Suppressor macrophage (primary cell): ENCODE measurements at regions not wholly inside any gene's neighbourhood (a gene's known extent, or its start where the extent isn't known, plus 50 kb on each side); places are given as distances from the start of the nearest gene placed in this dataset.
A peak's percentile ranks its signal among the peaks of the same experiment; 100 is the strongest.

Experiments used
- DNase-seq, 4 experiments: peaks; one replicate each; pipeline ENCODE4 v3.0.0-alpha.2; 2020 to 2022

DNA sequence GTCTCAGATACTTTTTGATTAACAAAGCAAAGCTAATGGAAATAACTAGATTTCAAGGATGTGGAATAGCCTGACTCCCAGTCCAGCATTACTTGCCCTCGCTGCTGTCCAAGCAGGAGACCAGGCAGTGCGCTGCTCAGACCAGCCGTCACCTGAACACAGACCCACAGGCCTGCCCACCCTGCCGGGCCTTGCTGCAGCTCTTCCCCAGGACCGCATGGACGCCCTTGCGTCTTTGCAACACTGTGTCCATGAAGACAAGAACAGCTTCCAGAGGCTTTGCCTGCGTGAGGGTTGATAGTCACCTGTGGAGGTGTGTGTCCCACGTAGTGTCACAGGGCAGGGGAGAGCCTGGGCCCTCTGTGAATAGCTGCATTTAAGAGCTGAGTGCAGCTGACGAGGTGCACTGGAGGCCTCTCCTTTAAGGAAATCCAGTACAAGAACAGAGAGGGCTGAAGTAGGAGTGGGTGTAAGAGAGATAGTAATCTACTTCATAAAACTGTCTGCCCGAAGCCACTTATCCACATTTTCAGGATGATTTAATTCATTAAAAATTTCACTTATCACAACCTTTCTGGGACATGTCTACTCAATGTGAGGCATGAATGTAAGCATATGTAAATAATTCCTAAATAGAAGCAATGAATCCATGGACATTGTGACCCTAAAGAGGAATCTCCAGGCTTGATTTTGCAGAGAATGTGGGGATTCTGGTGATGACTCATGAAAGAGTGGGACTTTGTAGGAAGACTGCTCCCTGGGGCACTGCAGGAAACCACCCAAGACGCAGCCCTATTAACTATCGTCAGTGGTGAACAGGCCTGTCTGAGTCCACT is 176.2 kb upstream of the RAB4A start:
- DNase-seq: peak in 2 of 4 experiments; percentile 13 to 20

DNA sequence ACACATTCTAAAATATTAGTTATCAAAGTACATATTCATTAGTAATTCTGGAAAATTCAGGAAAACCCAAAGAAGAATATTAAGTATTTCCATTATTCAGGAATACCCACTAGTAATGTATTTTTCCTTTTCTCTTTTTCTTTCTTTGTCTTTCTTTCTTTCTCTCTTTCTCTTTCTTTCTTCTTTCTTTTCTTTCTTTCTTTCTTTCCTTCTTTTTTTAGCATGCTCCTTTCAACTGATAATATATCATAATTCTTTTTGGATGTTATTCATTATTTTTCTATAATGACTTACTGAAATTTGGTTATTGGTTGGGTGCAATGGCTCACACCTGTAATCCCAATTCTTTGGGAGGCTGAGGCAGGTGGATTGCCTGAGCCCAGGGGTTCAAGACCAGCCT is 175.6 kb upstream of the RAB4A start:
- DNase-seq: no peak

DNA sequence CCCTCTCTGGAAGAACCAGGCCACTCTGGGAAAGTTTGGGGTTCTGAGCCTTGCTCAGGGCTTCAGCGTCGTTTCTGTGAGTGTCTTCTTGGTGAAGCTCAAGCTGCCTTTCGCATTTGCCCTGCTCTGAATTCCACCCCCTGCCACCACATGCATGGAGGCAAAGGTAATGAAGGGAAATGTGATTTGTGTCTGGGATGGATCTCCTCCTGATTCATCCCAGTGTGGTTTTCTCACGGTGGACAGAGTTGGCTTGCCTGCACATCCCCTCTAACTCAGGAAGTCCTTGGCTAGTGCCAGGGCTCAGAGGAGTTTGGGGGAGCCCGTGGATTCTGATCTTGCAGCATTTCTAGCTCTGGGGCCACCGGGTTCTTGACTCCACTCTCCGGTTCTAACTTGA is 173.6 kb upstream of the RAB4A start:
- no peak for DNase-seq

DNA sequence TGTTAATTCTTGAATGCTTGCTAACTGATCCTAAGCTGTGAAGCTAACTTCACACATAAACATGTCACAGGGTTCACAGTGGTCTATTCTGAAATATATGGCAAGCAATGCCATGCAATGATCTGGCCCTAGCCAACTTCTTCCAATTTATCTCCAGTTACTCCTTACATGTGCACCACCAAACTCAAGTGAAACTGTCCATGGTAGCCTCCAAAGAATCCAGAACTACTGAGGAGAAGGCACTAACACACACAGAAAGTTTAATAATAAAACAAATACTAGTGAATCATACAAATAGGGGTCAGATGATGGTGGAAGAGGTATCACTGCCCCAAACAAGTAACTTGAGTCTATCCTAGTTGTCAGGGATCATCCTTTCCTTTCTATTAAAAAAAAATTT is 172.6 kb upstream of the RAB4A start:
- no peak for DNase-seq

DNA sequence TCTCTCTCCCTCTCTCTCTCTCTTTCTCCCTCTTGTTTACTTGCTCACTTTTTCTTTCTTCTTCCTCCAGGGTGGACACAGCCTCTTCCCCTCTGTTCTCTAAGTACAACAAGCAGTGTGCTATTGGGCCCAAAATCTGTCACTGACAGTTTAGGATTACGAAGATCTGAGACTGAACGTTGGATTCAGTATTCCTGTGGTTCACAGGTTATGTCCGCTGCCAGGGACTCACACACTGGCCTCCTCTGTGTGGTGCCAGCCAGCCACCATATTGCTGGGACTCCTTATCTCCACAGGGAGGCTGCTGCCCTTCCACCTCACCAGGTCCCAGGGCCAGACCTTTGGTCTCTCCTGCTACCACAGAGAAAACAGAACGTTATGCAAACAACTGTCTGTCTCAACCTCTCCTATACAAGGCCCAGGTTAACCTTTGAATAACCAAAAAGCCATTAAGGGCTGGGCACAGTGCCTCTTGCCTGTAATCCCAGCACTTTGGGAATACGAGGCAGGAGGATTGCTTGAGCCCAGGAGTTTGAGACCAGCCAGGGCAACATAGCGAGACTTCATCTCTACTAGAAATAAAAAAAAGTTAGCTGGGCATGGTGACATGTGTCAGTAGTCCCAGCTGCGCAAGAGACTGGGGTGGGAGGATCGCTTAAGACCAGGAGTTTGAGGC is 171.9 kb upstream of the RAB4A start:
- no peak for DNase-seq

DNA sequence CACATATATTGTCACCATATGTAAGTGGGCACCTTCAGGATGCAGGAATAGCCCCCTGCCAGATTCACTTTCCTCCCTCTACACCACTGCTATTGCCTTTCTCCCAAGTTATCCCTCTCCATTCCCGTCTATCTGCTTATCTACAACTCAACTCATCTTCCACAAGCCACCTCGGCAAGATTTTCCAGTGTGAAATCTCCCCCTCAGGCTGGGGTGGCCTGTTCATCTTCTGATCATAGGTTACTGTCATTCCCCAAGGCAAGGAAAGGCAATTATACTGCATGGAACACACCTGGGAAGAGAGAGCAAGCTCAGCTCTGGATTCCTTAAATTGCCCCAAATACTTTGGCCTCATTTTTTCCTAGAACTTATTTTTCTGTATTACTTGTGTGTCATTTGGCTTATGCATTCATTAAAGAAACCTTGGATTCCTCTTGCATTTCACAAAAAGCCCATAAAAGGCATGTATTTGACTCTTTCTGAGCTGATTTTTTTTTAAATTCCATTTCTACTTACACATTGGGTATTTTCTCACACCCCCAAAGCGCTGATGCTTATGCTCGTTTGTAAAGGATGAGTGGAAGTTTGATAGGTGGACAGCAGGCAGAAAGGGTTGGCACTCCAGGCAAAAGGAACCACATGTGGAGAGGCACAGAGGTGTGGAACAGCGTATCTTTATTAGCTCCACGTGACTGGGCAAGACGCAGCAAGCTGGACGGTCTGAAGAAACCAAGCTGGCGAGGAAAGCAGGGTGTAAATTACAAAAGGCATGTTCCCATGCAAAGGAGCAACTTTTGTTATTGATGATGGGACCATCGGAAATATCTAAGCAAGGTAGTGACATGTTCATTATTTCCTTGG is 169.7 kb upstream of the RAB4A start:
- DNase-seq: no peak

DNA sequence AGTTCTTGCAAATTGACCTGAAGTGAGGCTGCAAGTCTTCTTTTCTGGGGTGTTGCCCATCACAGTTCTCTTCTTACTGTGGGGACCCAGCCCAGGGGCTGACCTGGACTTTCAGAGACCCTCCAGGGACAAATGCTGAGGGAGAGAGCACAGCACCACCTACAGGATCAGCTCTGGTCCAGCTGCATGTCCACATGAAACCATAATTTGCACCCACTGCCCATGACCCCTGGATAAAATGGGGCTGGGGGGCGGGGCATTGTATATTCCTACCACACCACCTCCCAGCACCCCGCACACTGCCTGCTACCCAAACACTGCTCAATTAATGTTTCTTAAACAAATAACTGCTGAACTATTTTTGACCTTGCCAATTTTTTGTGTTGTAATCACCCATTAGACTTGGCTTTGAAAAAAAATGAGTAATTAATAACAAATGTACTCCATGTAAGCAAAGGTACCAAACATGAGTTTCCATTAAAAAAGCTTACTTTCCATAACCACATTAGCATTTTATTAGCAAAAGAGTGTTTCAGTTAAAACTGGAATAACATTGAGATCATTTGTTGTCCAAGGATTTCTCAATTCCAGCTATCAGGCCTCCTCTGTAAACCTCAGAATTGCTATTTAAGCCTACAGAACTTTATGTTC is 168.0 kb upstream of the RAB4A start:
- no peak for DNase-seq

DNA sequence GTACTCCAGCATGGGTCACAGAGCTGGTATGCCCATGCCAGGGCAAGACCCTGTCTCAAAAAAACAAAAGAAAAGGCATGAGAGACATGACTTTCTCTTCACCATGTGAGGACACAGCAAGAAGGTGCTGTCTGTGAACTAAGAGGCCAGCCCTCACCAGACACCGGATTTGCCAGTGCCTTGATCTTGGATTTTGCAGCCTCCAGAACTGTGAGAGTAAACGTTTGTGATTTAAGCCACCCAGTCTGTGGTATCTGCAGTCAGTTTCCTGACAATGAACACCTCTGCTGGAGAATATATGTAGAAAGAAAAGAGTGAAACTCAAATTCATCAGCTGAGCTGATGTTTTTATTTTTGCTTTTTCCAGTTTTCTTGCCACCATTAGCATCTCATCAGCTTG is 166.3 kb upstream of the RAB4A start:
- no peak for DNase-seq

DNA sequence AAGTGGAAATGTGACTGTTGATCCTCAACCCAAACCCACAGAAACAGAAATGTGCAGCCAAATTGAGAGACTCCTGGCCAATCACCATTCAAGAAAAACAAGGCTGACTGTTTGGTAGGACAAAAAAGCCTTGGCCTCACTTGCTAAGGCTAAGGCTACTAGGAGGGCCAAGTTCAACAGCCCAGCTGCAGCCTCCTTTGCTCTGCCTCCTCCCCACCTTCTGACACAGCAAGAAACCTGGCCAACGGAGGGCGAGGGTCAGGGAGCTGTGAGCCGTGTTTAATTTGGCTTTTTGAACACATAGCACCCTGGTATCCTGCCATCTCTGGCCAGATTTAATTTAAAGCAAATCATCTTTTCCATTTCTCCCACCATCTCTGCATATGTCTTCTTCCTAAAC is 165.8 kb upstream of the RAB4A start:
- no peak for DNase-seq

DNA sequence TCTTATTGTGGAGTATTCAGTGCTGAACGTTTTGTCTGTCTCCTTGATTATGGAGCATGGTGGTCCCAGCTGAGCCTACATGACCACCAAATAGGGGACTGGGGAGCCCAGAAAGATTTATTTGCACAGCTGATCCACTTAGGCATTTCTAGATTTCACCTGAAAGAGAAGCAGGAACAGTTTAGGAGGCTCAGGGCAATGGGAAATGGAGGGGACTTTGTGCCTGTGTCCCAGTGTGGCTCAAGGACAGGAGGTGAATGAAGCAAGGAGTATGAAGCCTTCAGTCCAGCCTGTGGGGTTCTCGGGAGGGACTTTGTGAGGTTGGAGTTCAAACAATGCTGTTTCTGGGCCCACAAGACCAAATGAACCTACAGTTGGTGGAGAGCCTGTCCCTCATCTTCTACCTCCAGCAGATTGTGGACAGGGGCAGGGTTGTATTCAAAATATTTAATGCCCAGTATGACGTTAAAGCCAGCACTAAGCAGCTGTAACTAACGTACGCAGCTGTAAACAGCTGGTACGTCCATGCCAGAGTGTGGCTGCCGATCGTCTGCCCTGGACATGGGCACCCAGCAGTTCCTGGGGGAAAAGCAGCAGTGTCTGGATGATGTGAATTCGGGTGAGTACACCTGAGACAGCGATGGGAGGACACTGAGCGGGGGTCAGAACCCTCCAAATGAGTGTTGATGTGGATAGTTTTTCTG is 164.9 kb upstream of the RAB4A start:
- no peak for DNase-seq

DNA sequence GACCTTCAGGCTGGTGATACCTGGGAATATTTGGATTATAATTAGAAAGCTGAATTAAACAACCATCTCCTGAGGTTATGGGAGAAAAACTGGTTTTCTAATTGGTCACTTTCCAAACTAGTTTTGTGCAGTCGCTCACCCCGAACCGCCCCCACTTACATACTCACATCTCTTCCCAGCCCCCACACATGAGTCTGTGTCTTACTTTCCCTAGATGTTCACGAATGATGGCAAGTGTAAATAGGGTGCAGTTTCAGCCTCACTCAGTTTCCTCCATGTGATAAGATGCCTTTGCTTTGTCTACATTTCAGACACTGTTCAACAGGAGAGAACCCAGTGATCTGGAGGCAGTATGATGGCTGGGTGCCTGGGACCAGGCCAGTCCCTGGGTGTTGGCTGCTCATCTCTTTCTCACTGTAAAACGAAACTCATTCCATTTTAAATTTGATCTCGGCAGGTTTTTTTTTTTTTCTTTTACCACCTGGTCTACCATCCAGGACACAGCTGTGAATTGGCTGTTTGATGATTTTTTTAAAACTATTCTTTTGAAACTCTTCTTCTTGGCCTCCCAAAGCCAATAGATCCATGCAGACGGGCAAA is 164.3 kb upstream of the RAB4A start:
- no peak for DNase-seq

DNA sequence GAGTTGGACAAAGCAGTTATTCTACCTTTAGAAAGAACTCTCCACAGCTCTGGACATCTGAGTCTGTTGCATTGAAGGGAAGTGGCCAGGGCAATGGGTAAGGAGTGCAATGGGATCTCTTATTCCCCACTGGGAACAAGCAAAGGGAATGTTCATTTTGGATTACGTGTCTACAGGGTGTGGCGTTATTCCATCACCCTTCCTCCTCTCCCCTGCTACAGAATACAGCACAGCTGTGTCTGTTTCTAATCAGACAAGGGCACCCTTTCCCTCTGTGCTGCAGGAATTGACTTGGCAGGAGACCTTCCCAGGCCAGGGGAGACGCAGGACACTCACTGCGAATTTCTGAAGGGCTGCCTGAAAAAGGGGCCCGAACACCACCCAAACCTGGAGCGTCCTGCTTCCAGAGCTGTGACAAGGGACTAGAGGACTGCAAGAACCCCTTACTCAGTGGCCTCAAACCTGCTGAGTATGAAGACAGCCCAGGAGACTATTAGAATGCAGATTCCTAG is 163.6 kb upstream of the RAB4A start:
- DNase-seq: no peak

DNA sequence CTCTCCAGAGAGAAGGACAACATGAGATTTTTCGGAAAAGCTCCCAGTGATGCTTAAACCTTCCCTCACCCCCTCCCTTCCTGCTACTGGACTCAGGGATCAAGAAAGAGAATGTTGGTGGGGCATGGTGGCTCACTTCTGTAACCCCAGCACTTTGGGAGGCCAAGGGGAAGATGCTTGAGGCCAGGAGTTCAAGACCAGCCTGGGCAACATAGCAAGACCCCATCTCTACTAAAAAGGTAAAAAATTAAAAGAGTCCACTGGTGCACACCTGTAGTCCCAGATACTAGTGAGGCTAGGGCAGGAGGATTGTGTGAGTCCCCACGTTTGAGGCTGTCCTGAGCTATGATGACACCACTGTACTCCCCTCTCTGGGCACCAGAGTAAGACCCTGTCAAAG is 162.9 kb upstream of the RAB4A start:
- no peak for DNase-seq

DNA sequence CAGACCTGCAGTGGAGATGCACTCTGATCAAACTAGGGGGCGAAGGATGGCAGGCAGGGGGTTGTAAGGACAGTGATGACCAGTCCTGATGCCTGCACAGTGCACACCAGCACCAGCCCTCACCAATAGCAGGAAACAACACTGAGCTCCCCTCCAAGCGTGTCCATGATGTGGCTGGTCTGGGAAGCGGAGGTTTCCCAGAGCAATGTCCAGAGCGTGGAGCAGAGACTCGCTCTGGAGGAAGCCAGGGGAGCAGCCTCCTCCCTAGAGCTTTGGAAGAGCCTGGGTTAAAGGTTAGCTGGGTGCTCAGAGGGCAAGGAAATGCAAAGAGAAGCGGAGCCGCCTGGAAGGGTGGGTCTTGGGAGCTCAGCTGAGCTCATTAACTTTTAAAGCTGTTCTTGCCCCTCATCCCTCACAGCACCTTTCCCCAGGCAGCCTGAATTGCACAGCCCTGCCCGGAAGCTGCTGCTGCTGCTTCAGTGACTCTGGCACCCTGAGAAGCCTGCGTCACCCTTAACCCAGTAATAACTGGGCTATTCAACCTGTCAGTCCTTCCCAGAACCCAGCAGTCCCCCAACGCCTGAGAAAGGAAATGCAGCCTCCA is 162.2 kb upstream of the RAB4A start:
- DNase-seq: no peak

DNA sequence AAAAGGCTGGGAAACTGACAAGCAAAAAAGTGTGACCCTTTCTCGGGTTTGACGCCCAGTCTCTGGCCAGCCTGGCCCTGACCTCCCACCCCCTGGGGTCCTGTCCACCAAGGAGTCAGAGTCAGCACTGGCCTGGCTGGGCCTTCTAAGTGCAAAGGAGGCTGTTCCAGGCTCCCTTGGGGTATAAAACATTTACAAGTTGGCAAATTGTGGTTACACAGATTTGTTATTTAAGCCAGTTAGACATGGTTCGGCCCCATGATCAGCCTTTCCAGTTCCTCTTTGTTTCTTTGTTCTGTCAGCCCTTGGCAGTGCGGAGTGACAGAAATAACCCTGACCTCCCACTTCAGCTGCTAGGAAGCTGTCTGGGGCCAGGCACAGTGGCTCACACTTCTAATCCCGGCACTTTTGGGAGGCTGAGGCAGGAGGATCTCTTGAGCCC is 161.6 kb upstream of the RAB4A start:
- peak; percentile 69 to 86 (median 80) for DNase-seq

DNA sequence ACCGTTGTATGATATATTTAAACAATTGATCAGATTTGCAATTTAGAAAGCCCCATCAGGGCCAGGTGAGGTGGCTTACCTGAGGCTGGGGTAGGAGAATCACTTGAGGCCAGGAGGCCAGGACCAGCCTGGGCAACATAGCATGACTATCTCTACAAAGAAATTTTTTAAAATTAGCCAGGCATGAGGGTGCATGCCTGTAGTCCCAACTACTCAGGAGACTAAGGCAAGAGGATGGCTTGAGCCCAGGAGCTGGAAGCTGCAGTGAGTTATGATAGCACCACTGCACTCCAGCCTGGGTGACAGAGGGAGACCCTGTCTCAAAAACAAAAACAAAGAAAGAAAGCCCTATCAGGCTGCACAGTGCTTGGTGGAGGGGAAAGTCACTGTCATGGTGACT is 159.9 kb upstream of the RAB4A start:
- no peak for DNase-seq

DNA sequence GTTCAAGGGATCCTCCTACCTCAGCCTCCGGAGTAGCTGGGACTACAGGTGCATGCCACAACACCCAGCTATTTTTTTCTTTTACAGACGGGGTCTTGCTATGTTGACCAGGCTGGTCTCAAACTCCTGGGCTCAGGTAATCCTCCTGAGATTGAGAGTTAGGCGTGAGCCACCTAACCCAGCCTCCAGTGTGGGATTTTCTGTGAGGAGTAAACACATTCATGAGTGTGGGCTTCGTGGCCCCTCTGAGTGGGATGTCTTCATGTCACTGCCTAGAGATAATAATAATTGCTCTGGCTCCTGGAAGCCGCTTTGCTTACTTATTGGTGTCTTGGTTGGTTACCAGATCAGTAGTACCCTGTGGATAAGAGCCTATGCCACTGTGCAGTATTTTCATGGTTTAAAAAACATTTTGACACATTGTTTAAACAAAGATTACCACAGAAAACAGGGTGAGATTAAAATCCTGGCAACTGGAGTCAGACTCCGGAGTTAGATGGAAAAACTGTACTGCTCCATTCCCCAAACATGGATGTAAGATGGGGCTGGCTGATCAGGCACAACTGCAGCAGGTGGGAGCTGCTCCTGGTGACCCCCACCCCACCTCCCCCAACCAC is 159.1 kb upstream of the RAB4A start:
- DNase-seq: no peak

DNA sequence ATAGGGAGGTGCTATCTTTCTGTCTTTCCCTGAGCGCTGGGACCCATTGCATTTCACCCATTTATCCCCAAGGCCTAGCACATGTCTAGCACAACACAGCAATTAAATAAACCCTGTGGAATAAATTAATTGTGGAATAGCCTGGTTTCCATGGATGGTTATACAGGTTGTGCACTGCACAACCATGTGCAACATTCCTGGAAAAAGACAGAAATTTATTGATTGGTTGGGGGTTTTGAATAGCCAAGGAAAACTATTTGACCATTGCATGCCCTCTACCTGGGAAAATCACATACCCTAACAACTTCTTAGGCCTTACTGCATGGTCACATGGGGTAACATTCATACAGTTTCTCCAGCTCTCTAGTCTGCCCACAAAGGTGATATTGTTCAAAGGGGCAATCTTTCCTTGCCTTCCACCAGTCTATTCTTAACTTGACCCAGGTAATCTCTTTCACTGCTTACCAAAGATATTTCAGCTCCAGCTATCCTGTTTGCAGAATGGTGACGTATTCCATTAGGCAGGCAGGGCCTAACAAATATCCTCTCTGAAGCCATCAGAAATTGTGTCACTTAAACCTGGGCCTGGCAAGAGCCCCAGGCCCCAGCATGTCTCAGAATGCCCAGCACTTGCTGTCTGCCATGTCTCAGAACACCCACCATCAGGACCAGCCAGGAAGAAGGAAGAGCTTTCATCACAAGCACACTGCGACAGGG is 157.9 kb upstream of the RAB4A start:
- DNase-seq: no peak

DNA sequence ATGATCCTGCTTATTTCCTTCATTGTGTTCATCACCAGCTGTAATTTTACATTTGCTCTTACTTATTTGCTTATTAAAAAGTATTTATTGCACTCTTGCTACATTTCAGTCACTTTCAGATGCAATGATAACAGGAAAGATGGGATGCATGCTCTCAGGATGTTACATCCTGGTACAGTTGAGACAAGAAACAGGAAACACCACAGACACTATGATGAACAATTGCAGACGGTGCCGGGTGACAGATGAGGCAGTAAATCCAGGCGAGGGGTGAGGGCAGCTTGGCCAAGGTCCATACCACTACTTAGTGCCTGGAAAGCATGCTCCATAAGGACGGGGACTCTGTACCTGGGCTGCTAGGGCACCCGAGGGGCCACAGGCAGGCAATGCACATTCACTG is 156.6 kb upstream of the RAB4A start:
- DNase-seq: no peak

DNA sequence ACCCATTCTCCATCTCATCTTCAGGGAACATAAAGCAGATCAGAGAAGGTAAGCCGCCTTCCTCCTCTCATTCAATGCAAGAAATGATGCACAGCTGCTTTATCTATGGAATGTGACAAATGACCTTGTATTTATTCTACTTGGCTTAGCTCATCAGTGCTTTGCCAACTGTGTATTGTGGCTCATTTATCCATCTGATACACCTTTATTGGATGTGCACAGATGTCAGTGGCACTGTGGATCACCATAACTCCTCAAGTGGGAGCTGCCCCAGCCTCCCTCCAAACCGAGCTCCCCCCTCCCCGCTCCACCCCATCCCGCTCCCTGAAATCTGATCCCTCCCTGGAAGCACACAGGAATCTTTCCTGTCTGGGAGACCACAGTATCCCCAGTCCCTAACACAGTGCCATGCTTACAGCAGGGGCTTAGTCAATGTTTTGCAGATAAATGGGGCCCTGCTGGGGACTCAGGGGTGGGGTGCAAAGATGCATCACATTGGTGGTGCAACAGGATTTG is 156.0 kb upstream of the RAB4A start:
- DNase-seq: no peak
